ENCODE measurements at regions not wholly inside any gene's neighbourhood (a gene's known extent, or its start where the extent isn't known, plus 50 kb on each side); places are given as distances from the start of the nearest gene placed in this dataset.

DNA sequence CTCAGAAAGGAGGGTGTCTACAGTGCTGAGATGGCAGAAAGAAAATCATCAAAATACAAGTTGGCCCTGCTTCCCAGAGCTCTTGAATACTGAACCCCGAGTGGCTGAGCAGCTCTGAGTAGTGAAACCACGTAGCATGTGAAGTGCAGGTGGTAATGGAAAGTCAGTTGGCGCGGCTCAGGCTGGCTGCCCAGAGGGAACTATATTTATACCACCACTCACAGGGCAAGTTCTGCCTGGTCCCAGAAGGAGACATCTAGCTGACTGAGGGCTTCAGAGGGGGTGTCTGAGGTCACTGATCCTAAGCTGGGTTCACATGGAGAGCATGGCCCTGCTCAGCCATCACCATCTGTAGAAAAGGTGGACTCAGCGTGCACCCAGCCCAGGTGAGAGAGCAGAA, 129.6 kb upstream of the AGBL1 start:
- no peak for DNase-seq (ENCODE audit: insufficient read length, low spot score)

DNA sequence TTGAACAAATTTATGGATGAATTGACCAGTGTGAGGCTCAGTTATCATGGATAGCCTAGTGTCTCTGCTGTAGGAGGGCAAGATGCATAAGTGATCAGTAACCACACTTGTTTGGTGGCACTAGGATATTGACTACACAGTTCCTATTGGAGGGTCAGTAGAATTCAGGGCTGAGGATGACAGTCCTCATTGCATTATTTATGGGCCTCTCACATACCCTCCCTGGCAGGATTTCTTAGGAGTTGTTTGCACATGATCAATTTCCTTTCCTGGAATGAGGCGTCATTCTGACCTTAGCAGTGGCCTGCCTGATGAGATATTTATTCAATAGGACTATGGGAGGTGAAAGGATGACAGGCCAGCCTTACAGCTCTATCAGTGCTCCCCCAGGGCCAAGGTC, 125.1 kb upstream of the AGBL1 start:
- DNase-seq (ENCODE audit: insufficient read length, low spot score) (no peak), FAIRE-seq (no peak)
- TF ChIP-seq, protein P1, sequence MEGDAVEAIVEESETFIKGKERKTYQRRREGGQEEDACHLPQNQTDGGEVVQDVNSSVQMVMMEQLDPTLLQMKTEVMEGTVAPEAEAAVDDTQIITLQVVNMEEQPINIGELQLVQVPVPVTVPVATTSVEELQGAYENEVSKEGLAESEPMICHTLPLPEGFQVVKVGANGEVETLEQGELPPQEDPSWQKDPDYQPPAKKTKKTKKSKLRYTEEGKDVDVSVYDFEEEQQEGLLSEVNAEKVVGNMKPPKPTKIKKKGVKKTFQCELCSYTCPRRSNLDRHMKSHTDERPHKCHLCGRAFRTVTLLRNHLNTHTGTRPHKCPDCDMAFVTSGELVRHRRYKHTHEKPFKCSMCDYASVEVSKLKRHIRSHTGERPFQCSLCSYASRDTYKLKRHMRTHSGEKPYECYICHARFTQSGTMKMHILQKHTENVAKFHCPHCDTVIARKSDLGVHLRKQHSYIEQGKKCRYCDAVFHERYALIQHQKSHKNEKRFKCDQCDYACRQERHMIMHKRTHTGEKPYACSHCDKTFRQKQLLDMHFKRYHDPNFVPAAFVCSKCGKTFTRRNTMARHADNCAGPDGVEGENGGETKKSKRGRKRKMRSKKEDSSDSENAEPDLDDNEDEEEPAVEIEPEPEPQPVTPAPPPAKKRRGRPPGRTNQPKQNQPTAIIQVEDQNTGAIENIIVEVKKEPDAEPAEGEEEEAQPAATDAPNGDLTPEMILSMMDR (IDR thresholded peaks at IDR 0.05; ENCODE audit: insufficient read depth, missing control alignments) = no peak

More for the DNA sequence above, 129.6 kb upstream of the AGBL1 start:
- TF ChIP-seq, protein P1 (IDR thresholded peaks at IDR 0.05; ENCODE audit: insufficient read depth, missing control alignments) = no peak
- FAIRE-seq = no peak

DNA sequence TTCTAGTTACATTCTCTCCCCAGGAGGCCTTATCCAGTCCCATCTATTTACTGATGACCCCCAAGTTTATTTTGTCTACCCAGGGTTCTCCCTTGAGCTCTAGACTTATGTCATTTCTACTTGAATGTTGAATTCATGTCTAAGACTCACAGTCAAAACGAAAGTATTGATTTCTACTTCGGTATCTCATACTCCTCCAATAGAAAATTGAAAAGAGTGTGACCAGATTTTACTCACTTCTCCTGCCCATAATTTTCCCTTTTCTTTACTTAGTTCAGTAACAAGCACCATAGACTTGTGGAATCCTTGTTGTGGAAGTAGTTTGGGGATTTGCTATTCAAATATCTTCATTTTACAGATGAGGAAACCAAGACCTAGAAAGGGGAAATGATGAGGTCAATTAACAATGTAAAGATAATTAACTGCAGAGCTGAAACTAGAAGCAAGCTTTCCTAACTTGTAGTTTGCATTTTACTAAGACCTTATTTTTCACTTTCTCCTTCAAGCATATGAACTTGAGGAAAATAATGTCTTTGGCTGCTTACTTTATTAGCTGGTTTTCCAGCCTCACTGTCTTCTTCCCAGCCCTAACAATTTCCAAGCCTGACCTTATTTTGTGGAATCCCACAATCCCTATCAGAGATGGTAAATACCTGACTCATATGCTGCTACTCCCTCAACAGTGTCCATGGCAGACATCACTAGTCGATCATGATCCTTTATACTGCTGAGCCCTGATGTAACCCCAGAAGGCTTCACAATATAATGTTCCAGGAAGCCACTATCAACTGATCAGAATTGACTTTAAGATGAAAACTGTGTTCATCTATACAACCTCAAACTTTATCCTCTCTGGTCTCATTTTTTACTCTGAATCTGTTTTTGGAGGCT, 123.9 kb upstream of the AGBL1 start:
- no peak for FAIRE-seq
- TF ChIP-seq, protein P1 (IDR thresholded peaks at IDR 0.05; ENCODE audit: insufficient read depth, missing control alignments) = no peak
- no peak for DNase-seq (ENCODE audit: insufficient read length, low spot score)

DNA sequence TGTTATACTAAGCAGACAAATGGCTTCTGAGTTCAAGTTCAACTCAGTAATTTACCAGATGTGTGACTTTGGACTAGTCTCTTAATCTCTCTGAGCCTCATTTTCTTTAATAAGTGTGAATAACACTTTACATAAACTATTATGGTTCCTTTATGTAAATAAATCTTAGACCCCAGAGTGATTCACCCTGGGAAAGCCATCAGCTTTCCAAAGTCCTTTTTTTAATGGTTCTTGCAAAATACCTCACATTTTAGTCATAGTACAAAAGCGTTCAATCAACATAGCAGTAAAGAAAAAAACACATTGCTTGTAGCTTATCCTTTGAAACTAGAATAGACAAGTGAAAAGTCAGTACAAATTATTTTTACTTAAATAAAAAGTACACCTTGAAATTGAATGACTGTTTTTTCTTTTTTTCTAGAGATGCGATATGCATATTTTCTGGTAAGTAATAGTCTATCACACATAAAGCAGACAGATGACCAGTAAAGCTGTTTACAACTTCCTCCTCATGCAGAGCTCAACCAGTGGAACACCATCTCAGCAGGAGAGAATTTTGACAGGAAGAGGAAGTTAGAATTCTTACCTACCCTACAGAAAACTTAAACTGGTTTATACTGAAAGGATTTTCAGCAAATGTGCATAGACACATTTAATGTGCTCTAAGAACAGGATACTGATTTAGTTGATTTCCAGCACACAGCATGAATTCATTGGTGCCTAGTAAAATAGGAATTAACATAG, 123.0 kb upstream of the AGBL1 start:
- DNase-seq (ENCODE audit: insufficient read length, low spot score) = no peak
- no peak for FAIRE-seq
- TF ChIP-seq, protein P1 (IDR thresholded peaks at IDR 0.05; ENCODE audit: insufficient read depth, missing control alignments) = no peak

DNA sequence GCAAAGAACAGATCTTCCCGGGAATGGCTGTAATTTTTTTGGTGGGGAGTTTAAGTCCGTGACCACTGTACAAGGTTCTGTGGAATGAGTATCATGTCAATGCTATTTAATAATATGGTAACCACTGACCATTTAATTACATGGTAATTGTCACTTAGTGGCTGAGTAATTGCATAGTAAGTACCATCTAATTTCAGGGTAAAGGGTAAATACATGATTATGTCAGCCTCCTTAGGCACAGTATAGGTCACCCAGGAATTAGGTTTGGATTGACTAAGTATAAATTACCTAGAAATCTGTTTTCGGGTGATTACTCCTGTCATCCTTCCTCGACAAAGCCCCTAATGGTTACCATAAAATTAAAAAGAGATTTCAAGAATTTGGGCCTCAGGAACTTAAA, 120.1 kb upstream of the AGBL1 start:
- FAIRE-seq (no peak), DNase-seq (ENCODE audit: insufficient read length, low spot score) (no peak)
- TF ChIP-seq, protein P1 (IDR thresholded peaks at IDR 0.05; ENCODE audit: insufficient read depth, missing control alignments) = no peak

DNA sequence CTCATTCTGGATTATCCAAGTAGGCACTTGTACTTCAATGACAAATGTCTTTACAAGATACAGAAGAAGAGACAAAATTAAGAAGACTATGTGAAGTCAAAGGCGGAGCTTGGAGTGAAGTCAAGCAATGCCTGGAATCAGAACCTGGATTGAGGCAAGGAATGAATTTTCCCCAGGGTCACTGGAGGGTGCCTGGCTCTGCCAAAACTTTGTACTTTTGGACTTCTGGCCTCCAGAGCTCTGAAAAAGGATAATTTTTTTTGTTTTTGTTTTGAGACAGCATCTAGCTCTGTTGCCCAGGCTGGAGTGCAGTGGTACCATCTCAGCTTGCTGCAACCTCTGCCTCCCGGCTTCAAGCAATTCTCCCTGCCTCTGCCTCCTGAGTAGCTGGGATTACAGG, 119.3 kb upstream of the AGBL1 start:
- TF ChIP-seq, protein P1 (IDR thresholded peaks at IDR 0.05; ENCODE audit: insufficient read depth, missing control alignments) = no peak
- FAIRE-seq = no peak
- no peak for DNase-seq (ENCODE audit: insufficient read length, low spot score)

Measured in D721Med (cell line).